Cardiac fibroblast (primary cell): ENCODE measurements at regions not wholly inside any gene's neighbourhood (a gene's known extent, or its start where the extent isn't known, plus 50 kb on each side); places are given as distances from the start of the nearest gene placed in this dataset.

Experiments used
- DNase-seq, 2 donors: peaks; one replicate each; pipeline versions ENCODE4 v3.0.0 to v3.0.0-alpha.2; 2010; ENCODE audit warnings: low read depth in 2 of 2
- H3K4me3 ChIP-seq, 2 donors: replicated peaks in 1 of 2; 1 replicate in 1 of 2; 2 replicates in 1 of 2; pipeline ENCODE4 v1.5.1; 2011; ENCODE audit warnings: low read depth in 2 of 2, low read length in 2 of 2, mild to moderate bottlenecking in 2 of 2, moderate library complexity in 1 of 2
- TF ChIP-seq, protein P1 (sequence below): IDR thresholded peaks from one replicate; pipeline ENCODE4 v1.5.1; 2011; ENCODE audit warnings: low read depth, mild to moderate bottlenecking, low read length, inconsistent platforms

DNA sequence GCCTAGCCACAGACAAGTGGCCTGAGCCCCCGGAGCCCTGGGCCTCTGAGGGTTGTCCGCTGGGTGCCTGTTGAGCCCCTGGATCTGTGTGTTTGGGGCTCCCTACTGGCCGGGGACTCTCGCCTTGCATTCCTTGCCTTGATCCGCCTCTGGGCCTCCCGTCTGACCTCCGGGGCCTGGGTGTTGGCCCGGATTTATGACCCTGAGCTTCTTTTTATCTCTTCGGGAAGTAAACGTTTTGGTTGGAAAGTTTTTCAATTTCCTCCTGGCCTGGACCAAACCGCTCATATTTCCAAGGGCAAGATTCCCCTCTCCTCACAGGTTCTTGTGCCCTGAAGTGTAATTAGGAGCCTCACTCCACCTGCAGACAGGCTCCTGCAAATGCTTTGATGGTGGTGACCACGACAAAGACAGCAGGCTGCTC, 69.3 kb upstream of the EGFLAM start:
- DNase-seq: no peak
- TF ChIP-seq, protein P1, sequence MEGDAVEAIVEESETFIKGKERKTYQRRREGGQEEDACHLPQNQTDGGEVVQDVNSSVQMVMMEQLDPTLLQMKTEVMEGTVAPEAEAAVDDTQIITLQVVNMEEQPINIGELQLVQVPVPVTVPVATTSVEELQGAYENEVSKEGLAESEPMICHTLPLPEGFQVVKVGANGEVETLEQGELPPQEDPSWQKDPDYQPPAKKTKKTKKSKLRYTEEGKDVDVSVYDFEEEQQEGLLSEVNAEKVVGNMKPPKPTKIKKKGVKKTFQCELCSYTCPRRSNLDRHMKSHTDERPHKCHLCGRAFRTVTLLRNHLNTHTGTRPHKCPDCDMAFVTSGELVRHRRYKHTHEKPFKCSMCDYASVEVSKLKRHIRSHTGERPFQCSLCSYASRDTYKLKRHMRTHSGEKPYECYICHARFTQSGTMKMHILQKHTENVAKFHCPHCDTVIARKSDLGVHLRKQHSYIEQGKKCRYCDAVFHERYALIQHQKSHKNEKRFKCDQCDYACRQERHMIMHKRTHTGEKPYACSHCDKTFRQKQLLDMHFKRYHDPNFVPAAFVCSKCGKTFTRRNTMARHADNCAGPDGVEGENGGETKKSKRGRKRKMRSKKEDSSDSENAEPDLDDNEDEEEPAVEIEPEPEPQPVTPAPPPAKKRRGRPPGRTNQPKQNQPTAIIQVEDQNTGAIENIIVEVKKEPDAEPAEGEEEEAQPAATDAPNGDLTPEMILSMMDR: no peak
- H3K4me3 ChIP-seq: no peak overlapping the region

DNA sequence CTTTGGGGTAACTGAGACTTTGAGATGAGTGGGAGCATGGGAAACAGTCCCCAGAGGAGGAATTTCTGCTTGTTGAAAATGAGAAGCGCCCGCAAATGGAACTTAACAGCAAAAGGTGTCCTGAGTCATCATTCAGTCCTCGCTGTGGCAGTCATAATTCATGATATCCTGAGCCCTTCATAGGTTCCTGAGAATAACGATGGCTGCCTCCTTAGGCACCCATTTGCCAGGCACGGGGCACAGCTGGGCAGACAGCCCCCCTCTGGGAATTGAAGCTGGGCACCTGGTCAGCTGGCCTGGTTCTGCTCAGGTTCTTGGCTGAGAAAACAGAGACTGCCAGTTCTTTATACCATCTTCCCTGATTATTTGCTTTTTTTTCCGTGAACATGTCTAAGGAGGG, 69.8 kb upstream of the EGFLAM start:
- TF ChIP-seq, protein P1: no peak

DNA sequence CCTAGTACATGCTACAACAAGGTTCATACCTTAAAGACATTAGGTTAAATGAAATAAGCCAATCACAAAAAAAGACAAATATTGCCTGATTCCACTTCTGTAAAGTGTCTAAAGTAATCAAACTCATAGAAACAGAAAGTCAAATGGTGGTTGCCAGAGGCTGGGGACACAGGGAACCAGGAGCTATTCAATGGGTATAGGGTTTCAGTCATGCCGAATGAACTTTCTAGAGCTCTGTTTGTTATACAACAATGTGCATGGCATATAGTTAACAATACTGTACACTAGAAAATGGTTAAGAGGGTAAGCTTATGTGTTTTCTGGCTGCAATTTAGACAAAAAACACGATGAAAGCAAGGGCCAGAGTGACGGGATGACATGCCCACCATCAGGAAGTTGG, 70.8 kb upstream of the EGFLAM start:
- TF ChIP-seq, protein P1: no peak
- no peak for DNase-seq
- no peak overlapping the region for H3K4me3 ChIP-seq

More for the DNA sequence above, 69.8 kb upstream of the EGFLAM start:
- DNase-seq: no peak
- H3K4me3 ChIP-seq: no peak overlapping the region

DNA sequence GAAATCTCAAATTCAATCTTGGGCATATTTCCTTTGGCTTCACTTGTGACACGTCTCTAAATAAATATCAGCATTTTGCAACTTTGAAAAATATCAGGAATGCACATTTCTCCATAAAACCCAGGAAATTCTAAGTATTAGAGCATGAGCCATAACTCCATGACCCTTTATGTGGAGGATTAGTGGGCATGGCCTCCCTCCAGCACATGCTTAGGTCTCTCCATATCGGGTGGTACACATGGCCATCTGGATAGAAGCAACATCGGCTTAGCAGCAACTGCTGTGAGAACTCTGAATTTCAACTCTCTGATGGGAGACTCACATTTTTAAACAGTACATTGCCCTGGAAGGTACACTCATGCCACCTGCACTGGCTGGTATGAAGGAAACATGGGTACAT, 73.7 kb upstream of the EGFLAM start:
- no peak overlapping the region for H3K4me3 ChIP-seq
- TF ChIP-seq, protein P1: no peak
- no peak for DNase-seq

DNA sequence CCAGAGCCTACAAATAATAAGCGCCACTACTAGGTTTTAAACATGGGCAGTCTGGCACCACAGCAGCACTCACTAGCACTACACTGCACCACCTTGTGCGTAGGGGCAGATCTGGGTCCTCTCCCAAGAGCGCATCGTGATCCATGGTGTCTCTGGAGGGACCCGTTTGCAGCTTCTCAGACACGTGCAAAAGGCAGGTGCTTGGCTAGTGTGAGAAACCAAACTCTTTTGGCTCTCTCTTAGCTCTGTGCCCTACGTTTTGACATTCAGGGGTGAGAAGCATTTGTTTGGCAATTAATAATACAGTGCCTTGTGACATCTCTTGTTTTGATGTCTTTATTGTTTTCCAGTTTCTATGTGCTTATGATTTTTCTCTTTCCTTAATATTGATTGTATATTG, 75.4 kb upstream of the EGFLAM start:
- no peak overlapping the region for H3K4me3 ChIP-seq
- TF ChIP-seq, protein P1: no peak
- DNase-seq: no peak

DNA sequence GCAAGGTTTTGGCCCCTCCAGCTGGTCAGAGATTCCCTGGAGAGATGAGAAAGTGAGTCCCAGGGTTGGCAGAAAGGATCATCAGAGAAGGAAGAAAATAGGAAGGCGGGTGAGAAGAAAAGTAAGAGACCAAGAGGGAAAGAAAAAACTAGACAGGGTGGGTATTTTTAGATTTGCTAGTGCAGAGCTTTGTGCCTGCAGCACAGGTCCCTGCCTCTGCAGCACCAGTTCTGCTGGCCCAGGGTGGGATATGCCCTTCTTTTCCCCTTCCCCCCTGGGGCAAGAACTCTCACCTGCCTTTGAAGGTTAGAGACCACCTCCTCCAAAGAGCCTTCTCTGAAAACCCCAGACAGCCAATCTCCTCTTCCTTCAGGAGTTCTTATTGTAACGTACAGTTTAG, 90.3 kb upstream of the EGFLAM start:
- H3K4me3 ChIP-seq: no peak overlapping the region
- DNase-seq: no peak
- TF ChIP-seq, protein P1: no peak

DNA sequence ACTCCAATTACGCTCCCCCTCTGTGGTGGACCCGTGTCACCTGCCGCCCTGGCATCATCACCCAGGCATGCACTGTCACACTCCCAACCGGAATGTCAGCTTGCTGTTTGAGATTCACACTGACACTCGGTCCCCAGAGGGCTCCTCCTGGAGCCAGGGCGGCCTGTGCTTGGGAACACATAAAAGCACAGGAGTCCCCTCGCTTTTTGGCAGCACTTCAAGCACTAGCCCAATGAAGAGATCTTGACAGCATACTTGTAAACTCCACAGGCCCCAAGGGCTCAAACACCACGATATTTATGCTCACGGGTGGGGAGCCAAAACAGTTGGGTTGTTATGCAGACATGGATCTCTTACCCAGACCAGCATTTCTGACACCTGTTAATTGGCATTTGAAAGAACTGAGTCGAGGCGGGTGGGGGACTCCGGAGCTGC, 90.8 kb upstream of the EGFLAM start:
- H3K4me3 ChIP-seq: no peak overlapping the region
- TF ChIP-seq, protein P1: no peak
- no peak for DNase-seq
